GM12878 (cell line): ENCODE measurements at regions not wholly inside any gene's neighbourhood (a gene's known extent, or its start where the extent isn't known, plus 50 kb on each side); places are given as distances from the start of the nearest gene placed in this dataset.

ENCODE experiments used
- ATAC-seq: fragments of 200-7000 bp; cut with Tn5 transposase; 3 replicates; pipeline ENCODE4 v1.9.1; 2020; ENCODE audit warnings: mild to moderate bottlenecking, moderate library complexity
- BruUV-seq: library from RNA; stranded (reverse); fragments of 400-500 nt; replicated peaks from 2 replicates; lab custom pipeline; 2021; lab: Mats Ljungman, UMichigan
- CTCF ChIA-PET: fragments of 300-600 bp; sonication (Branson Sonifier 250); formaldehyde crosslinking; extraction: SDS; loops from one replicate; lab custom pipeline; 2021; ENCODE audit warnings: inconsistent platforms; lab: Yijun Ruan, JAX
- POLR2A ChIA-PET: fragments of 350-600 bp; formaldehyde crosslinking; extraction: SDS; loops from one replicate; lab custom pipeline; 2021; ENCODE audit warnings: inconsistent platforms; lab: Charles Lee
- RAD21 ChIA-PET: fragments of 300-600 bp; sonication (Branson Sonifier 250); formaldehyde crosslinking; loops from one replicate; lab custom pipeline; 2023; ENCODE audit warnings: antibody characterized with exemption; ENCODE audit not compliant: unreplicated experiment; lab: Charles Lee
- SMC1A ChIA-PET: fragments of 300-600 bp; sonication (Branson Sonifier 250); formaldehyde crosslinking; loops from one replicate; lab custom pipeline; 2023; ENCODE audit not compliant: unreplicated experiment, uncharacterized antibody; lab: Charles Lee
- DNase-seq: peaks from one replicate; pipeline ENCODE4 v3.0.0-alpha.2; 2011; ENCODE audit warnings: low read depth, low spot score
- FAIRE-seq: peaks from 3 replicates; lab custom pipeline; 2011; peaks lifted over from hg19 to GRCh38; lab: Jason Lieb, UNC
- H2AFZ ChIP-seq: 2 replicates; pipeline ENCODE4 v1.6.0; 2011; ENCODE audit warnings: low read depth, low read length, control low read depth; ENCODE audit not compliant: control insufficient read depth
- H3K27ac ChIP-seq: 2 replicates; pipeline ENCODE4 v1.5.1; 2011; ENCODE audit warnings: control low read depth; ENCODE audit not compliant: control insufficient read depth, insufficient read depth
- H3K27me3 ChIP-seq, 2 experiments: replicated peaks in 1 of 2; 2 replicates each; pipeline versions ENCODE4 v1.6.0 to v1.6.1; 2011; ENCODE audit warnings: low read length in 1 of 2; ENCODE audit not compliant: control insufficient read depth in 2 of 2, insufficient read depth in 2 of 2
- H3K36me3 ChIP-seq, 2 experiments: 2 replicates each; pipeline ENCODE4 v1.5.1; 2011; ENCODE audit warnings: low read length in 1 of 2; ENCODE audit not compliant: control insufficient read depth in 2 of 2, insufficient read depth in 2 of 2
- H3K4me1 ChIP-seq: 2 replicates; pipeline ENCODE4 v1.6.1; 2011; ENCODE audit warnings: mild to moderate bottlenecking, low read length, moderate library complexity, mixed read lengths; ENCODE audit not compliant: control insufficient read depth, insufficient read depth
- H3K4me2 ChIP-seq: 2 replicates; pipeline ENCODE4 v1.6.0; 2011; ENCODE audit warnings: control low read depth; ENCODE audit not compliant: control insufficient read depth, insufficient read depth
- H3K4me3 ChIP-seq: fragments of 200-600 bp; sonication (generic); 2 replicates; pipeline ENCODE4 v1.5.1; 2016
- H3K79me2 ChIP-seq: 2 replicates; pipeline ENCODE4 v1.6.0; 2011; ENCODE audit warnings: low read length; ENCODE audit not compliant: control insufficient read depth, insufficient read depth
- H3K9ac ChIP-seq: 2 replicates; pipeline ENCODE4 v1.8.0; 2011; ENCODE audit warnings: low read length, control low read depth, mixed read lengths; ENCODE audit not compliant: control insufficient read depth, insufficient read depth
- H3K9me3 ChIP-seq: replicated peaks from 3 replicates; pipeline ENCODE4 v1.5.1; 2011; ENCODE audit warnings: mild to moderate bottlenecking, low read length; ENCODE audit not compliant: control insufficient read depth, insufficient read depth
- H4K20me1 ChIP-seq: 2 replicates; pipeline ENCODE4 v1.6.0; 2011; ENCODE audit not compliant: control insufficient read depth, insufficient read depth
- ATF2 ChIP-seq: IDR thresholded peaks from 2 replicates; pipeline ENCODE4 v1.6.1; 2012; ENCODE audit warnings: low read length, inconsistent platforms
- CBFB ChIP-seq: IDR thresholded peaks from 2 replicates; pipeline ENCODE4 v1.6.1; 2016; ENCODE audit warnings: antibody characterized with exemption, low read depth
- FOXK2 ChIP-seq: fragments of 450-650 bp; IDR thresholded peaks from 2 replicates; pipeline ENCODE4 v1.6.1; 2017; ENCODE audit warnings: mild to moderate bottlenecking, moderate library complexity
- HDAC2 ChIP-seq: fragments of 200-600 bp; sonication (generic); IDR thresholded peaks from 2 replicates; pipeline ENCODE4 v1.6.1; 2017
- MTA3 ChIP-seq: IDR thresholded peaks from 2 replicates; pipeline ENCODE4 v1.6.1; 2012; ENCODE audit warnings: low read length, inconsistent platforms, borderline replicate concordance
- NFXL1 ChIP-seq: fragments of 450-650 bp; IDR thresholded peaks from 2 replicates; pipeline ENCODE4 v1.6.1; 2017; ENCODE audit warnings: antibody characterized with exemption, mild to moderate bottlenecking, borderline replicate concordance
- NFYB ChIP-seq: IDR thresholded peaks from 2 replicates; pipeline ENCODE4 v1.6.1; 2011; ENCODE audit warnings: low read depth, mild to moderate bottlenecking, low read length, improper control_type of control experiment, moderate library complexity; ENCODE audit not compliant: insufficient read depth
- NR2C2 ChIP-seq: IDR thresholded peaks from 2 replicates; pipeline ENCODE4 v1.6.1; 2011; ENCODE audit warnings: borderline replicate concordance, low read depth; ENCODE audit not compliant: control insufficient read depth, insufficient read length
- NR2F1 ChIP-seq: fragments of 450-650 bp; conservative IDR thresholded peaks from 2 replicates; pipeline ENCODE4 v1.6.1; 2017; ENCODE audit warnings: mild to moderate bottlenecking
- WGBS: methylation state at CpG from one replicate; pipeline ENCODE4 v1.1.6; 2016; ENCODE audit warnings: low lambda C conversion rate; ENCODE audit not compliant: insufficient replicate concordance, insufficient coverage; ENCODE audit errors: missing lambda C conversion rate; 5-methylcytosine and 5-hydroxymethylcytosine counted together
- in situ Hi-C: fragments of 300-500 bp; cut with MboI; formaldehyde crosslinking; loops from 9 replicates; pipeline ENCODE4 v1.14.3; 2018; ENCODE audit warnings: mixed read lengths
- intact Hi-C: fragments of 100-400 bp; cut with micrococcal nuclease; formaldehyde crosslinking; loops from one replicate; pipeline ENCODE4 v1.14.2; 2022; ENCODE audit not compliant: unreplicated experiment
- TF ChIP-seq, protein P1 (sequence below): fragments of 450-650 bp; IDR thresholded peaks from 2 replicates; pipeline ENCODE4 v1.6.1; 2017; ENCODE audit warnings: mild to moderate bottlenecking, moderate library complexity
- TF ChIP-seq, protein P2 (sequence below): fragments of 150-350 bp; IDR thresholded peaks from 2 replicates; pipeline ENCODE4 v1.6.1; 2016; ENCODE audit warnings: low read depth, low read length

- TF ChIP-seq, protein P1, sequence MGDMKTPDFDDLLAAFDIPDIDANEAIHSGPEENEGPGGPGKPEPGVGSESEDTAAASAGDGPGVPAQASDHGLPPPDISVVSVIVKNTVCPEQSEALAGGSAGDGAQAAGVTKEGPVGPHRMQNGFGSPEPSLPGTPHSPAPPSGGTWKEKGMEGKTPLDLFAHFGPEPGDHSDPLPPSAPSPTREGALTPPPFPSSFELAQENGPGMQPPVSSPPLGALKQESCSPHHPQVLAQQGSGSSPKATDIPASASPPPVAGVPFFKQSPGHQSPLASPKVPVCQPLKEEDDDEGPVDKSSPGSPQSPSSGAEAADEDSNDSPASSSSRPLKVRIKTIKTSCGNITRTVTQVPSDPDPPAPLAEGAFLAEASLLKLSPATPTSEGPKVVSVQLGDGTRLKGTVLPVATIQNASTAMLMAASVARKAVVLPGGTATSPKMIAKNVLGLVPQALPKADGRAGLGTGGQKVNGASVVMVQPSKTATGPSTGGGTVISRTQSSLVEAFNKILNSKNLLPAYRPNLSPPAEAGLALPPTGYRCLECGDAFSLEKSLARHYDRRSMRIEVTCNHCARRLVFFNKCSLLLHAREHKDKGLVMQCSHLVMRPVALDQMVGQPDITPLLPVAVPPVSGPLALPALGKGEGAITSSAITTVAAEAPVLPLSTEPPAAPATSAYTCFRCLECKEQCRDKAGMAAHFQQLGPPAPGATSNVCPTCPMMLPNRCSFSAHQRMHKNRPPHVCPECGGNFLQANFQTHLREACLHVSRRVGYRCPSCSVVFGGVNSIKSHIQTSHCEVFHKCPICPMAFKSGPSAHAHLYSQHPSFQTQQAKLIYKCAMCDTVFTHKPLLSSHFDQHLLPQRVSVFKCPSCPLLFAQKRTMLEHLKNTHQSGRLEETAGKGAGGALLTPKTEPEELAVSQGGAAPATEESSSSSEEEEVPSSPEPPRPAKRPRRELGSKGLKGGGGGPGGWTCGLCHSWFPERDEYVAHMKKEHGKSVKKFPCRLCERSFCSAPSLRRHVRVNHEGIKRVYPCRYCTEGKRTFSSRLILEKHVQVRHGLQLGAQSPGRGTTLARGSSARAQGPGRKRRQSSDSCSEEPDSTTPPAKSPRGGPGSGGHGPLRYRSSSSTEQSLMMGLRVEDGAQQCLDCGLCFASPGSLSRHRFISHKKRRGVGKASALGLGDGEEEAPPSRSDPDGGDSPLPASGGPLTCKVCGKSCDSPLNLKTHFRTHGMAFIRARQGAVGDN = no peak
- no peak for TF ChIP-seq CBFB
- no peak for TF ChIP-seq ATF2
These were observed 112.6 kb upstream of the NEO1 start (continued) for GRCh38 chr15:72939514-72940228.

GRCh38 chr15:72936691-72937679 lies 115.3 kb upstream of the NEO1 start:
- ATAC-seq (no peak), DNase-seq (no peak), FAIRE-seq (no peak)
- no peak overlapping the region for H2AFZ ChIP-seq
- H3K9me3 ChIP-seq = no peaks in the 10 kb centered on the region
- in situ Hi-C loops = no loop called here
- ChIA-PET RAD21 (interaction anchor here (0.6 kb wide), 1 partner anchor 120 kb away, joined by 3 read pairs; no protein-coding TSS in a partner anchor), SMC1A (no interaction called here), CTCF (no interaction called here), POLR2A (no interaction called here)
- H3K36me3 ChIP-seq = no peaks in the 10 kb centered on the region
- H3K79me2 ChIP-seq = no peaks in the 10 kb centered on the region
- BruUV-seq = no TSS peak
- no peak overlapping the region for H3K4me3 ChIP-seq
- H3K4me1 ChIP-seq = no peaks in the 10 kb centered on the region
- no peak overlapping the region for H3K9ac ChIP-seq
- H4K20me1 ChIP-seq = no peaks in the 10 kb centered on the region
- no peak overlapping the region for H3K4me2 ChIP-seq
- intact Hi-C loops = no loop called here
- 43% methylated on average over 11 of the region's 11 CpGs for WGBS
- H3K27me3 ChIP-seq = peaks cover 0 to 1% of the 10 kb centered on the region in 2 experiments; a peak in 2 of 4 replicates
- H3K27ac ChIP-seq = no peak overlapping the region
- TF ChIP-seq HDAC2 (no peak), NFXL1 (no peak), NR2C2 (no peak), MTA3 (no peak), NR2F1 (no peak), NFYB (no peak), FOXK2 (no peak)
- TF ChIP-seq, protein P2, sequence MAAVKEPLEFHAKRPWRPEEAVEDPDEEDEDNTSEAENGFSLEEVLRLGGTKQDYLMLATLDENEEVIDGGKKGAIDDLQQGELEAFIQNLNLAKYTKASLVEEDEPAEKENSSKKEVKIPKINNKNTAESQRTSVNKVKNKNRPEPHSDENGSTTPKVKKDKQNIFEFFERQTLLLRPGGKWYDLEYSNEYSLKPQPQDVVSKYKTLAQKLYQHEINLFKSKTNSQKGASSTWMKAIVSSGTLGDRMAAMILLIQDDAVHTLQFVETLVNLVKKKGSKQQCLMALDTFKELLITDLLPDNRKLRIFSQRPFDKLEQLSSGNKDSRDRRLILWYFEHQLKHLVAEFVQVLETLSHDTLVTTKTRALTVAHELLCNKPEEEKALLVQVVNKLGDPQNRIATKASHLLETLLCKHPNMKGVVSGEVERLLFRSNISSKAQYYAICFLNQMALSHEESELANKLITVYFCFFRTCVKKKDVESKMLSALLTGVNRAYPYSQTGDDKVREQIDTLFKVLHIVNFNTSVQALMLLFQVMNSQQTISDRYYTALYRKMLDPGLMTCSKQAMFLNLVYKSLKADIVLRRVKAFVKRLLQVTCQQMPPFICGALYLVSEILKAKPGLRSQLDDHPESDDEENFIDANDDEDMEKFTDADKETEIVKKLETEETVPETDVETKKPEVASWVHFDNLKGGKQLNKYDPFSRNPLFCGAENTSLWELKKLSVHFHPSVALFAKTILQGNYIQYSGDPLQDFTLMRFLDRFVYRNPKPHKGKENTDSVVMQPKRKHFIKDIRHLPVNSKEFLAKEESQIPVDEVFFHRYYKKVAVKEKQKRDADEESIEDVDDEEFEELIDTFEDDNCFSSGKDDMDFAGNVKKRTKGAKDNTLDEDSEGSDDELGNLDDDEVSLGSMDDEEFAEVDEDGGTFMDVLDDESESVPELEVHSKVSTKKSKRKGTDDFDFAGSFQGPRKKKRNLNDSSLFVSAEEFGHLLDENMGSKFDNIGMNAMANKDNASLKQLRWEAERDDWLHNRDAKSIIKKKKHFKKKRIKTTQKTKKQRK = no peak
